ENCODE measurements at regions not wholly inside any gene's neighbourhood (a gene's known extent, or its start where the extent isn't known, plus 50 kb on each side); places are given as distances from the start of the nearest gene placed in this dataset.

DNA sequence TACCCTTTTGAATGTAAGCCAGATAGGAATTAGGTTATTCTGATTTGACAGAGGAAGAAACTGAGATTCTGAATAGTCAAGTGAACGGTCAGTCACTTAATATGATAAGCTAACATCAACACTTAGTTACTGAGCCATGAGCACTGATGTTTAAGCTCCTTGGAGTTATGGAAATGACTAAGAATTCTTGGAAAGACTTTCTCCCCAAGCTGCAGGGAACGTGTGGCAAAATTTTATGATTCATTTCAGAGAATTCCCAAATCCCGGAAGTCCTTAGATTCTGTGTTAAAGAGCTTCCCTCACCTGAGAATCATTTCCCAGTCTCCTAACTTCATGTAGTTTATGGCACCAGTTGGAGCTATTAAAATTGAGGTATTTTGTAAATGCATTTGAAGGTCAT is 330.9 kb downstream of the XPNPEP1 start (continued):
- TF ChIP-seq, protein P1, sequence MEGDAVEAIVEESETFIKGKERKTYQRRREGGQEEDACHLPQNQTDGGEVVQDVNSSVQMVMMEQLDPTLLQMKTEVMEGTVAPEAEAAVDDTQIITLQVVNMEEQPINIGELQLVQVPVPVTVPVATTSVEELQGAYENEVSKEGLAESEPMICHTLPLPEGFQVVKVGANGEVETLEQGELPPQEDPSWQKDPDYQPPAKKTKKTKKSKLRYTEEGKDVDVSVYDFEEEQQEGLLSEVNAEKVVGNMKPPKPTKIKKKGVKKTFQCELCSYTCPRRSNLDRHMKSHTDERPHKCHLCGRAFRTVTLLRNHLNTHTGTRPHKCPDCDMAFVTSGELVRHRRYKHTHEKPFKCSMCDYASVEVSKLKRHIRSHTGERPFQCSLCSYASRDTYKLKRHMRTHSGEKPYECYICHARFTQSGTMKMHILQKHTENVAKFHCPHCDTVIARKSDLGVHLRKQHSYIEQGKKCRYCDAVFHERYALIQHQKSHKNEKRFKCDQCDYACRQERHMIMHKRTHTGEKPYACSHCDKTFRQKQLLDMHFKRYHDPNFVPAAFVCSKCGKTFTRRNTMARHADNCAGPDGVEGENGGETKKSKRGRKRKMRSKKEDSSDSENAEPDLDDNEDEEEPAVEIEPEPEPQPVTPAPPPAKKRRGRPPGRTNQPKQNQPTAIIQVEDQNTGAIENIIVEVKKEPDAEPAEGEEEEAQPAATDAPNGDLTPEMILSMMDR (IDR thresholded peaks at IDR 0.05), result no peak
- no peak for TF ChIP-seq BHLHE40 (IDR thresholded peaks at IDR 0.05; ENCODE audit: low read depth, low read length)
- TF ChIP-seq, protein P2, sequence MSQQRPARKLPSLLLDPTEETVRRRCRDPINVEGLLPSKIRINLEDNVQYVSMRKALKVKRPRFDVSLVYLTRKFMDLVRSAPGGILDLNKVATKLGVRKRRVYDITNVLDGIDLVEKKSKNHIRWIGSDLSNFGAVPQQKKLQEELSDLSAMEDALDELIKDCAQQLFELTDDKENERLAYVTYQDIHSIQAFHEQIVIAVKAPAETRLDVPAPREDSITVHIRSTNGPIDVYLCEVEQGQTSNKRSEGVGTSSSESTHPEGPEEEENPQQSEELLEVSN (IDR thresholded peaks at IDR 0.05; ENCODE audit: borderline replicate concordance, low read depth), result no peak
- TF ChIP-seq, protein P3, sequence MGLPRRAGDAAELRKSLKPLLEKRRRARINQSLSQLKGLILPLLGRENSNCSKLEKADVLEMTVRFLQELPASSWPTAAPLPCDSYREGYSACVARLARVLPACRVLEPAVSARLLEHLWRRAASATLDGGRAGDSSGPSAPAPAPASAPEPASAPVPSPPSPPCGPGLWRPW (IDR thresholded peaks at IDR 0.05), result no peak

DNA sequence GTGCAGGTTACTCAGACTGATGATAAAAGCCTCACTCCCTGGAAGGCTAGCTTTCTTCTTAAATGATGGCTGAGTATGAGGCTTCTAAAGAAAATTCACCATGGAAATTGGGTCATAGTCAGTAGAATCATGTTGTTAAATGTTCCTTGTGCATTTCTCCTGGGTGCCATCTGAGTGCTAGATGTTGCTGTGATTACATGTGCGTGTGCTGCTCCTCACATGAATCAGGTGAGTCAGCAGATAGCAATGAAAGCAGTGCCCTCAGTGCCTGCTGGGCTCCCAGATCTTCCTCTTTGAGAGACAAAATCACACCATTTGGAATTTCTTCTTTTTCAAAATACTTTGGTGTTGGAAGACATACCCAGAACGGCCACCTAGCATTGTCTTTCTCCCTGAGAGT is 331.7 kb downstream of the XPNPEP1 start:
- POLR2A ChIA-PET, result no interaction called here
- no peaks in the 10 kb centered on the region for H3K9me3 ChIP-seq
- no peak overlapping the region for H3K27ac ChIP-seq
- DNase-seq (ENCODE audit: low read depth in 1 of 2, low spot score in 1 of 2) (no peak), FAIRE-seq (no peak), ATAC-seq (no peak)
- no peak overlapping the region for H3K4me2 ChIP-seq
- TF ChIP-seq ZFP36 (IDR thresholded peaks at IDR 0.05; ENCODE audit: borderline replicate concordance, partially characterized antibody) (no peak), ZNF302 (CRISPR knock-in tag; IDR thresholded peaks at IDR 0.05) (no peak), MAFK (IDR thresholded peaks at IDR 0.05; ENCODE audit: partially characterized antibody) (no peak), NR3C1 (IDR thresholded peaks at IDR 0.05) (no peak), POLR2AphosphoS2 (conservative IDR thresholded peaks at IDR 0.05; ENCODE audit: low read length) (no peak), TFCP2L1 (CRISPR knock-in tag; IDR thresholded peaks at IDR 0.05) (no peak), CHD4 (IDR thresholded peaks at IDR 0.05; ENCODE audit: borderline replicate concordance) (no peak), RCOR1 (IDR thresholded peaks at IDR 0.05; ENCODE audit: low read depth, low read length) (no peak), NFE2L2 (conservative IDR thresholded peaks at IDR 0.05; ENCODE audit: low read length) (no peak), KDM1A (IDR thresholded peaks at IDR 0.05; ENCODE audit: low read depth) (no peak), ZC3H11A (IDR thresholded peaks at IDR 0.05) (no peak)
- TF ChIP-seq, protein P1 (IDR thresholded peaks at IDR 0.05), result no peak
- TF ChIP-seq, protein P4, sequence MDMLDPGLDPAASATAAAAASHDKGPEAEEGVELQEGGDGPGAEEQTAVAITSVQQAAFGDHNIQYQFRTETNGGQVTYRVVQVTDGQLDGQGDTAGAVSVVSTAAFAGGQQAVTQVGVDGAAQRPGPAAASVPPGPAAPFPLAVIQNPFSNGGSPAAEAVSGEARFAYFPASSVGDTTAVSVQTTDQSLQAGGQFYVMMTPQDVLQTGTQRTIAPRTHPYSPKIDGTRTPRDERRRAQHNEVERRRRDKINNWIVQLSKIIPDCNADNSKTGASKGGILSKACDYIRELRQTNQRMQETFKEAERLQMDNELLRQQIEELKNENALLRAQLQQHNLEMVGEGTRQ (IDR thresholded peaks at IDR 0.05), result no peak
- no peak overlapping the region for H3K4me3 ChIP-seq
- CTCF ChIA-PET, result no interaction called here
- 0% methylated on average over 2 of the region's 2 CpGs for WGBS (ENCODE audit: missing lambda C conversion rate)
- no peaks in the 10 kb centered on the region for H3K4me1 ChIP-seq

DNA sequence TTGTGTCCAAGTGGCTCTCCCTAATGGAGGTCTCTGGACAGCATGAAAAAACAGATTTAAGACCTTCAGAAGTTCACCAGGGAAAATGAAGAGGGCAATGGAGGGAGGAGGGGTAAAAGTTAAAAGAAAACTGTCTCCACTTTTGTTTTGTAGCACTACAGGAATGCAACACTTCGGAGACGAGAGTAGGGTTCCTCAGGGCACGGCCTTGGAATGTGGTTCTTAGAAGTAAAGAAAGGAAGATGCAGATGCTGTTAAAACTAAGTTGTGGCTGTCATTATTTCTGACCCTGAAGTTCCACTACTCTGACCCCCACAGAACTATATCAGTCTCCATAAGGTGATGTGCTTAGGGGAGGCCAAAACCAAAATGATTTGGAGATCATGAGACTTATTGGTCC is 335.1 kb downstream of the XPNPEP1 start:
- CTCF ChIA-PET, result no interaction called here
- POLR2A ChIA-PET, result no interaction called here
- Histone ChIP-seq H3K9me3 (no peaks in the 10 kb centered on the region), H3K4me3 (no peak overlapping the region), H3K4me2 (no peak overlapping the region), H3K4me1 (no peaks in the 10 kb centered on the region), H3K27ac (no peak overlapping the region)
- 1% methylated on average over 3 of the region's 3 CpGs for WGBS (ENCODE audit: missing lambda C conversion rate)
- no peak for DNase-seq (ENCODE audit: low read depth in 1 of 2, low spot score in 1 of 2)
- TF ChIP-seq KDM1A (IDR thresholded peaks at IDR 0.05; ENCODE audit: low read depth), result no peak
- TF ChIP-seq, protein P5, sequence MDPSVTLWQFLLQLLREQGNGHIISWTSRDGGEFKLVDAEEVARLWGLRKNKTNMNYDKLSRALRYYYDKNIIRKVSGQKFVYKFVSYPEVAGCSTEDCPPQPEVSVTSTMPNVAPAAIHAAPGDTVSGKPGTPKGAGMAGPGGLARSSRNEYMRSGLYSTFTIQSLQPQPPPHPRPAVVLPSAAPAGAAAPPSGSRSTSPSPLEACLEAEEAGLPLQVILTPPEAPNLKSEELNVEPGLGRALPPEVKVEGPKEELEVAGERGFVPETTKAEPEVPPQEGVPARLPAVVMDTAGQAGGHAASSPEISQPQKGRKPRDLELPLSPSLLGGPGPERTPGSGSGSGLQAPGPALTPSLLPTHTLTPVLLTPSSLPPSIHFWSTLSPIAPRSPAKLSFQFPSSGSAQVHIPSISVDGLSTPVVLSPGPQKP (IDR thresholded peaks at IDR 0.05; ENCODE audit: low read depth, low read length), result no peak
- TF ChIP-seq MYC (IDR thresholded peaks at IDR 0.05; ENCODE audit: borderline replicate concordance, low read length), result no peak
- TF ChIP-seq EHF (CRISPR knock-in tag; IDR thresholded peaks at IDR 0.05), result no peak
- TF ChIP-seq BHLHE40 (IDR thresholded peaks at IDR 0.05; ENCODE audit: low read depth, low read length), result no peak
- no peak for TF ChIP-seq MAZ (IDR thresholded peaks at IDR 0.05; ENCODE audit: borderline replicate concordance, low read depth, low read length)
- TF ChIP-seq, protein P2 (IDR thresholded peaks at IDR 0.05; ENCODE audit: borderline replicate concordance, low read depth), result no peak
- TF ChIP-seq HOXA7 (CRISPR knock-in tag; IDR thresholded peaks at IDR 0.05), result no peak
- no peak for TF ChIP-seq HOXB13 (CRISPR knock-in tag; IDR thresholded peaks at IDR 0.05; ENCODE audit: low read depth)
- no peak for TF ChIP-seq CBX2 (IDR thresholded peaks at IDR 0.05; ENCODE audit: borderline replicate concordance, low read depth)
- no peak for TF ChIP-seq KDM5A (IDR thresholded peaks at IDR 0.05)
- no peak for TF ChIP-seq RCOR1 (IDR thresholded peaks at IDR 0.05; ENCODE audit: low read depth, low read length)
- TF ChIP-seq CBX8 (IDR thresholded peaks at IDR 0.05), result no peak
- no peak for TF ChIP-seq SREBF2 (IDR thresholded peaks at IDR 0.05)
- TF ChIP-seq HEYL (CRISPR knock-in tag; IDR thresholded peaks at IDR 0.05), result no peak
- no peak for FAIRE-seq
- ATAC-seq, result no peak
